HFF-Myc (cell line): ENCODE measurements at regions not wholly inside any gene's neighbourhood (a gene's known extent, or its start where the extent isn't known, plus 50 kb on each side); places are given as distances from the start of the nearest gene placed in this dataset.

Experiments used
- DNase-seq: peaks from one replicate; pipeline ENCODE4 v3.0.0-alpha.2; 2011; ENCODE audit warnings: low read depth; ENCODE audit errors: extremely low read depth
- H3K4me3 ChIP-seq: replicated peaks from 2 replicates; pipeline ENCODE4 v1.5.1; 2011; ENCODE audit warnings: low read depth, mild to moderate bottlenecking, control low read depth, low read length
- TF ChIP-seq, protein P1 (sequence below): IDR thresholded peaks from 2 replicates; pipeline ENCODE4 v1.5.1; 2012; ENCODE audit warnings: mild to moderate bottlenecking, low read depth, low read length, control low read depth; ENCODE audit errors: missing control alignments

- H3K4me3 ChIP-seq, result no peak overlapping the region
- TF ChIP-seq, protein P1, sequence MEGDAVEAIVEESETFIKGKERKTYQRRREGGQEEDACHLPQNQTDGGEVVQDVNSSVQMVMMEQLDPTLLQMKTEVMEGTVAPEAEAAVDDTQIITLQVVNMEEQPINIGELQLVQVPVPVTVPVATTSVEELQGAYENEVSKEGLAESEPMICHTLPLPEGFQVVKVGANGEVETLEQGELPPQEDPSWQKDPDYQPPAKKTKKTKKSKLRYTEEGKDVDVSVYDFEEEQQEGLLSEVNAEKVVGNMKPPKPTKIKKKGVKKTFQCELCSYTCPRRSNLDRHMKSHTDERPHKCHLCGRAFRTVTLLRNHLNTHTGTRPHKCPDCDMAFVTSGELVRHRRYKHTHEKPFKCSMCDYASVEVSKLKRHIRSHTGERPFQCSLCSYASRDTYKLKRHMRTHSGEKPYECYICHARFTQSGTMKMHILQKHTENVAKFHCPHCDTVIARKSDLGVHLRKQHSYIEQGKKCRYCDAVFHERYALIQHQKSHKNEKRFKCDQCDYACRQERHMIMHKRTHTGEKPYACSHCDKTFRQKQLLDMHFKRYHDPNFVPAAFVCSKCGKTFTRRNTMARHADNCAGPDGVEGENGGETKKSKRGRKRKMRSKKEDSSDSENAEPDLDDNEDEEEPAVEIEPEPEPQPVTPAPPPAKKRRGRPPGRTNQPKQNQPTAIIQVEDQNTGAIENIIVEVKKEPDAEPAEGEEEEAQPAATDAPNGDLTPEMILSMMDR, result no peak
- DNase-seq, result no peak
These were observed 53.9 kb upstream of the ADRA2C start for GRCh38 chr4:3712112-3712805.

DNA sequence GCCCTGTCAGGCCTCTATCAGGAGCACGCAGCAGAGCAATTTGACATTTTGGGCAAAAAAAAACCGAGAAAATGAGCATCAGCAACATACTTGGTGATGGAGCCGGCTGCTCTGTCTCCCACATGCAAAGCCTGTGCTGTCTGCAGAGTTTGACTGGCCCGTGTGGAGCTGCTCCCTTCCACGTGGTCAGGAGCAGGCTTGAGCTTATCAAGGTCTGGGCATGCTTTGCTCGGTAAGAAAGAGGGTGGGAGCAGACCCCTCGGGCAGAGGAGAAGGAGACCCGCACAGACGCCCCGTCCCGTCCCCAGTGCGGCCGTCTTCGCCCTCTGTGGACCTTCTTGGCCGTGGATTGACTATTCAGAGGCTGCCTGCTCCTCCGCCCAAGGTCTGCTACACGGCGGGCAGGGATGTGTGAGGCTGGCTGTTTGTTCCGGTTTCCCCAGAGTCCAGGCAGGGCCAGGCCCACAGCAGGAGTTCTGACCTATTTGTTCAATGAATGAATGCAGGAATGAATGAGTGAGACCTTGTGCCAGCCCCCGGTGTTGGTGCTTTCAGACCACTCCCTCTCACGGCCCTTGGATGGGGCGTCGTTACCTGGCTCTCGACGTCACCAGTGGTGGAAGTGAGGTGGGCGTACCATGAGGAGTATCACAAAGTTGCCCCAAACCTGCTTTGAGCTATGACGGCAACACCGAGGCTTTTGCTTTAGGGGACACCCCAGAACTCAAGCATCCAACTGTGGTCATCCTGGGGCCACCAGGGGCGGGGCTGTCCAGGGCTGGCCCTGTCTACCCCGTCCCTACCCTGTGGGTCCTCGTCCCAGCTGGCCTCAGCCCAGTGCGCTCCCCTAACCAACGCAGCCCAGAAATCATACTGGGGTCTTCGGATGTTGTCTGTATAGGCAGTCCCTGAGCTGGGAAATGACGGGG, 54.7 kb upstream of the ADRA2C start:
- no peak for DNase-seq
- TF ChIP-seq, protein P1, result no peak
- no peak overlapping the region for H3K4me3 ChIP-seq

DNA sequence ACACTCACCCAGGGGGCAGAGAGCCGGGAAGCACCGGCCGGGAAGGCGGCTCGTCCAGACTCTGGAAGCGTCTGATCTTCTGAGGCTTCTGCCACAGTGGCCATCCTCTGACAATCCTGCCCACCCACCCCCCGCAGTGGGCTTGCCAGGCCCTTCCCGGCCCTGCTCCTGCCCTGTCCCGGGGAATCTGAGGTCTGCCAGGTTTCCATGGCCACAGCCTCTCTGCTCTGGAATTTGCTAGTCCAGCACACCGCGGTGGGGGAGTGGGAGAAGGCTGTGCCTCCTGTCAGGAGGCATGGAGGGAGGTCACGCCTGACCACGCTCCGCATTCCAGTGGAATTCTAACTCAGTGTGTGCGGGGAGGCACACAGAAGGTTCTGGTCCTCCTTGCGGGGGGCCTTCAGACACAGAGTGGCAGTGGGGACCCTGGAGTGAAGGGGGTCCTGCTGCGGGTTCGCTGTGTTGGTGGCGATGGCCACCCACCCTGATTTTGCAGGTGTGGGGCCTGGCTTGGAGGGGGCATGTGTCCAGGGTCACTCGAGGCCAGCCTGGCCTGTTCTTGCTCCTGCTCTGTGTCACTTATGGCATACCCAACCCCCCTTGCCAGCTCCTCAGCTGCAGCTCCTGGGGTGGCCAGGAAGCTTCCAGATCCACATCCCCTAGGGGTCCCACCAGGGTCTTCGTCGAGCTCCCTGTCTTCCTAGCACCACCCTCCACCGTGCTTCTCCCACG, 55.6 kb upstream of the ADRA2C start:
- no peak for DNase-seq
- H3K4me3 ChIP-seq, result no peak overlapping the region
- TF ChIP-seq, protein P1, result no peak

- no peak overlapping the region for H3K4me3 ChIP-seq
- TF ChIP-seq, protein P1, result no peak
- no peak for DNase-seq
These were observed 56.2 kb upstream of the ADRA2C start for GRCh38 chr4:3709846-3710441.

GRCh38 chr4:3709061-3709845, 56.9 kb upstream of the ADRA2C start:
- no peak for DNase-seq

More at GRCh38 chr4:3709061-3709845, 56.9 kb upstream of the ADRA2C start:
- TF ChIP-seq, protein P1, result no peak
- no peak overlapping the region for H3K4me3 ChIP-seq
